SK-N-SH (cell line): ENCODE measurements at regions not wholly inside any gene's neighbourhood (a gene's known extent, or its start where the extent isn't known, plus 50 kb on each side); places are given as distances from the start of the nearest gene placed in this dataset.

Experiments used
- CTCF ChIA-PET: fragments of 300-600, 350-600 bp; formaldehyde crosslinking; extraction: SDS; loops from one replicate; lab custom pipeline; 2021; lab: Yijun Ruan, JAX
- POLR2A ChIA-PET: fragments of 350-600 bp; sonication (Branson Sonifier 250); formaldehyde crosslinking; extraction: SDS; loops from one replicate; lab custom pipeline; 2020; ENCODE audit warnings: antibody characterized with exemption, inconsistent platforms; lab: Yijun Ruan, JAX
- DNase-seq: peaks from one replicate; pipeline ENCODE4 v3.0.0; 2012
- H2AFZ ChIP-seq: fragments of 200-600 bp; sonication (generic); 2 replicates; pipeline ENCODE4 v1.8.1; 2016; ENCODE audit warnings: antibody characterized with exemption, mild to moderate bottlenecking, low read depth
- H3F3A ChIP-seq: fragments of 200-600 bp; sonication (generic); replicated peaks from 2 replicates; pipeline ENCODE3; 2016; ENCODE audit warnings: antibody characterized with exemption, mild to moderate bottlenecking; ENCODE audit not compliant: insufficient read depth
- H3K27ac ChIP-seq, 2 experiments: fragments of 200-500 bp in 1 of 2; fragments of 200-600 bp in 1 of 2; sonication (Bioruptor generic) in 1 of 2; sonication (generic), shearing (Covaris generic) in 1 of 2; 2 replicates each; pipeline versions ENCODE4 v1.5.1 to v1.6.1; 2014 to 2016; ENCODE audit warnings: low read depth in 2 of 2, inconsistent platforms in 1 of 2, low read length in 1 of 2, mild to moderate bottlenecking in 1 of 2, mixed read lengths in 1 of 2
- H3K27me3 ChIP-seq: fragments of 200-600 bp; sonication (generic), shearing (Covaris generic); 2 replicates; pipeline ENCODE4 v1.6.1; 2016; ENCODE audit warnings: mixed run types; ENCODE audit not compliant: insufficient read depth
- H3K36me3 ChIP-seq, 2 experiments: fragments of 200-500 bp in 1 of 2; fragments of 200-600 bp in 1 of 2; sonication (Bioruptor generic) in 1 of 2; sonication (generic) in 1 of 2; replicated peaks in 1 of 2; 2 replicates each; pipeline versions ENCODE3 to v1.5.1; 2014 to 2016; ENCODE audit warnings: low read length in 1 of 2, mild to moderate bottlenecking in 1 of 2; ENCODE audit not compliant: insufficient read depth in 2 of 2, control insufficient read depth in 1 of 2
- H3K4me1 ChIP-seq, 2 experiments: fragments of 200-500 bp in 1 of 2; fragments of 200-600 bp in 1 of 2; sonication (Bioruptor generic) in 1 of 2; sonication (generic), shearing (Covaris generic) in 1 of 2; 2 replicates each; pipeline versions ENCODE4 v1.5.1 to v1.6.1; 2014 to 2016; ENCODE audit warnings: low read depth in 1 of 2, low read length in 1 of 2, mixed run types in 1 of 2; ENCODE audit not compliant: insufficient read depth in 2 of 2, control insufficient read depth in 1 of 2
- H3K4me2 ChIP-seq: fragments of 200-600 bp; sonication (generic), shearing (Covaris generic); 2 replicates; pipeline ENCODE4 v1.6.1; 2017; ENCODE audit warnings: mixed run types
- H3K4me3 ChIP-seq, 2 experiments: fragments of 200-500 bp in 1 of 2; fragments of 200-600 bp in 1 of 2; sonication (Bioruptor generic) in 1 of 2; sonication (generic), shearing (Covaris generic) in 1 of 2; 2 replicates each; pipeline versions ENCODE4 v1.5.1 to v1.8.1; 2014 to 2016; ENCODE audit warnings: low read depth in 2 of 2, inconsistent platforms in 1 of 2, low read length in 1 of 2, mild to moderate bottlenecking in 1 of 2, mixed read lengths in 1 of 2, moderate library complexity in 1 of 2
- H3K79me2 ChIP-seq: fragments of 200-600 bp; sonication (generic); 2 replicates; pipeline ENCODE4 v1.8.1; 2017; ENCODE audit warnings: mild to moderate bottlenecking; ENCODE audit not compliant: insufficient read depth
- H3K9ac ChIP-seq: fragments of 200-600 bp; sonication (generic); 2 replicates; pipeline ENCODE4 v1.6.1; 2017; ENCODE audit warnings: mixed run types
- H3K9me2 ChIP-seq: fragments of 200-600 bp; sonication (generic); 2 replicates; pipeline ENCODE4 v1.6.1; 2017; ENCODE audit warnings: mixed run types
- H3K9me3 ChIP-seq: fragments of 200-600 bp; sonication (generic); 2 replicates; pipeline ENCODE4 v1.6.1; 2017; ENCODE audit warnings: mixed run types, mild to moderate bottlenecking, moderate library complexity
- H4K20me1 ChIP-seq: fragments of 200-600 bp; sonication (generic); 2 replicates; pipeline ENCODE4 v1.6.1; 2017; ENCODE audit warnings: mild to moderate bottlenecking, mixed run types; ENCODE audit not compliant: insufficient read depth
- CTCF ChIP-seq: fragments of 200-600 bp; sonication (generic); IDR thresholded peaks from 2 replicates; pipeline ENCODE4 v1.6.1; 2017; ENCODE audit warnings: antibody characterized with exemption, mild to moderate bottlenecking, moderate library complexity
- EP300 ChIP-seq, 2 experiments: IDR thresholded peaks; 2 replicates each; pipeline versions ENCODE4 v1.4.0 to v1.6.1; 2012; ENCODE audit warnings: borderline replicate concordance in 1 of 2, low read depth in 1 of 2, low read length in 1 of 2
- EZH2phosphoT487 ChIP-seq: fragments of 200-600 bp; sonication (generic); IDR thresholded peaks from 2 replicates; pipeline ENCODE4 v1.6.1; 2017; ENCODE audit warnings: low read depth, mixed run types, mild to moderate bottlenecking, antibody characterized with exemption, moderate library complexity, borderline replicate concordance
- FOSL2 ChIP-seq: IDR thresholded peaks from 2 replicates; pipeline ENCODE4 v1.4.0; 2012; ENCODE audit warnings: low read depth, mild to moderate bottlenecking, moderate library complexity, borderline replicate concordance
- FOXJ3 ChIP-seq: sonication (generic); formaldehyde crosslinking; IDR thresholded peaks from 2 replicates; pipeline ENCODE4 v1.5.1; 2020; ENCODE audit warnings: mild to moderate bottlenecking, missing genetic modification reagents
- JUND ChIP-seq: IDR thresholded peaks from 2 replicates; pipeline ENCODE4 v1.4.0; 2012
- MXI1 ChIP-seq: IDR thresholded peaks from 2 replicates; pipeline ENCODE4 v1.6.1; 2012; ENCODE audit warnings: mild to moderate bottlenecking, low read depth, low read length, improper control_type of control experiment
- NFIC ChIP-seq: IDR thresholded peaks from 2 replicates; pipeline ENCODE4 v1.4.0; 2012; ENCODE audit warnings: borderline replicate concordance
- NRF1 ChIP-seq: IDR thresholded peaks from 2 replicates; pipeline ENCODE4 v1.6.1; 2012; ENCODE audit warnings: low read depth, mild to moderate bottlenecking, low read length
- POLR2AphosphoS5 ChIP-seq: IDR thresholded peaks from 2 replicates; pipeline ENCODE4 v1.6.1; 2012; ENCODE audit warnings: low read depth, low read length
- RCOR1 ChIP-seq: fragments of 150-350 bp; IDR thresholded peaks from 2 replicates; pipeline ENCODE4 v1.6.1; 2017; ENCODE audit warnings: antibody characterized with exemption, low read length
- REST ChIP-seq: IDR thresholded peaks from 2 replicates; pipeline ENCODE4 v1.6.1; 2012; ENCODE audit warnings: mild to moderate bottlenecking, low read depth, low read length, moderate library complexity
- RFX5 ChIP-seq: IDR thresholded peaks from 2 replicates; pipeline ENCODE4 v1.6.1; 2012; ENCODE audit warnings: mild to moderate bottlenecking, improper control_type of control experiment, low read length
- SIN3A ChIP-seq: IDR thresholded peaks from 2 replicates; pipeline ENCODE4 v1.6.1; 2012; ENCODE audit warnings: low read depth, mild to moderate bottlenecking, low read length, moderate library complexity, borderline replicate concordance
- TAF1 ChIP-seq: IDR thresholded peaks from 2 replicates; pipeline ENCODE4 v1.6.1; 2012; ENCODE audit warnings: low read depth, mild to moderate bottlenecking, low read length, moderate library complexity, borderline replicate concordance
- TEAD4 ChIP-seq: IDR thresholded peaks from 2 replicates; pipeline ENCODE4 v1.4.0; 2012; ENCODE audit warnings: mild to moderate bottlenecking, borderline replicate concordance; ENCODE audit not compliant: insufficient read depth
- USF2 ChIP-seq: fragments of 150-350 bp; IDR thresholded peaks from 2 replicates; pipeline ENCODE4 v1.6.1; 2017; ENCODE audit warnings: antibody characterized with exemption, low read length, low read depth, borderline replicate concordance
- YY1 ChIP-seq: IDR thresholded peaks from 2 replicates; pipeline ENCODE4 v1.4.0; 2012; ENCODE audit warnings: low read depth, mild to moderate bottlenecking
- WGBS: methylation state at CpG from one replicate; pipeline ENCODE4 v1.1.6; 2017; ENCODE audit warnings: low lambda C conversion rate; 5-methylcytosine and 5-hydroxymethylcytosine counted together

- Histone ChIP-seq H3K9me3 (no peaks in the 10 kb centered on the region), H3K36me3 (no peaks in the 10 kb centered on the region), H3K4me3 (no peak overlapping the region), H2AFZ (no peak overlapping the region), H3K4me1 (no peaks in the 10 kb centered on the region), H3K79me2 (no peaks in the 10 kb centered on the region), H3K4me2 (no peak overlapping the region), H3K9me2 (no peaks in the 10 kb centered on the region), H3K9ac (no peak overlapping the region), H4K20me1 (no peaks in the 10 kb centered on the region), H3K27me3 (no peaks in the 10 kb centered on the region), H3K27ac (no peak overlapping the region), H3F3A (no peaks in the 10 kb centered on the region)
- ChIA-PET POLR2A (no interaction called here), CTCF (no interaction called here)
- WGBS: 7% methylated on average over 3 of the region's 3 CpGs
- no peak for DNase-seq
- TF ChIP-seq EZH2phosphoT487: no peak
- TF ChIP-seq NFIC: no peak
- no peak for TF ChIP-seq NRF1
- no peak for TF ChIP-seq CTCF
- no peak for TF ChIP-seq JUND
- TF ChIP-seq REST: no peak
- TF ChIP-seq FOSL2: no peak
- no peak for TF ChIP-seq FOXJ3 (CRISPR knock-in tag)
- TF ChIP-seq RCOR1: no peak
- no peak for TF ChIP-seq MXI1
- TF ChIP-seq EP300 (IDR thresholded peaks at IDR 0.05; ENCODE audit: borderline replicate concordance in 1 of 2, low read depth in 1 of 2, low read length in 1 of 2): no peak
- TF ChIP-seq TAF1: no peak
- TF ChIP-seq POLR2AphosphoS5: no peak
These were observed 103.3 kb upstream of the RASGEF1B start for GRCh38 chr4:81574991-81575390.

- Histone ChIP-seq H3K4me2 (no peak overlapping the region), H3F3A (no peaks in the 10 kb centered on the region)
- TF ChIP-seq USF2 (no peak), TEAD4 (no peak), FOXJ3 (CRISPR knock-in tag) (no peak), TAF1 (no peak), POLR2AphosphoS5 (no peak), RFX5 (no peak), SIN3A (no peak), YY1 (no peak), FOSL2 (no peak)
- TF ChIP-seq, all 33 proteins: peak for 0
- POLR2A ChIA-PET: no interaction called here
- Histone ChIP-seq H3K36me3 (no peaks in the 10 kb centered on the region), H3K9ac (no peak overlapping the region), H3K4me1 (no peaks in the 10 kb centered on the region), H3K27me3 (no peaks in the 10 kb centered on the region), H3K4me3 (no peak overlapping the region), H4K20me1 (no peaks in the 10 kb centered on the region), H3K27ac (no peak overlapping the region), H3K9me2 (no peaks in the 10 kb centered on the region), H2AFZ (no peak overlapping the region), H3K79me2 (no peaks in the 10 kb centered on the region), H3K9me3 (no peaks in the 10 kb centered on the region)
- no peak for DNase-seq
- WGBS: 4% methylated on average over 4 of the region's 4 CpGs
- CTCF ChIA-PET: no interaction called here
These were observed 102.1 kb upstream of the RASGEF1B start for GRCh38 chr4:81573840-81574239.
